ENCODE measurements at regions not wholly inside any gene's neighbourhood (a gene's known extent, or its start where the extent isn't known, plus 50 kb on each side); places are given as distances from the start of the nearest gene placed in this dataset.
A peak's percentile ranks its signal among the peaks of the same experiment; 100 is the strongest.
"Not testable (repeated sequence)": the region's sequence is repeated elsewhere in the genome, so short reads cannot be mapped to it uniquely, and the experiment has no call there.

- DNase-seq (ENCODE audit: low spot score in 2 of 2) (no peak), FAIRE-seq (no peak)
Observed at GRCh38 chr2:166750624-166751023, 137.7 kb upstream of the XIRP2 start.

- FAIRE-seq; DNase-seq (ENCODE audit: low spot score in 2 of 2): not testable (repeated sequence)
Observed at GRCh38 chr2:166744117-166744516, 144.2 kb upstream of the XIRP2 start.

- FAIRE-seq; DNase-seq (ENCODE audit: low spot score in 2 of 2): not testable (repeated sequence)
Observed at GRCh38 chr2:166743482-166743881, 144.8 kb upstream of the XIRP2 start.

GRCh38 chr2:166727095-166727494, 161.2 kb upstream of the XIRP2 start:
- no peak for DNase-seq (ENCODE audit: low spot score in 2 of 2)
- FAIRE-seq = no peak

DNA sequence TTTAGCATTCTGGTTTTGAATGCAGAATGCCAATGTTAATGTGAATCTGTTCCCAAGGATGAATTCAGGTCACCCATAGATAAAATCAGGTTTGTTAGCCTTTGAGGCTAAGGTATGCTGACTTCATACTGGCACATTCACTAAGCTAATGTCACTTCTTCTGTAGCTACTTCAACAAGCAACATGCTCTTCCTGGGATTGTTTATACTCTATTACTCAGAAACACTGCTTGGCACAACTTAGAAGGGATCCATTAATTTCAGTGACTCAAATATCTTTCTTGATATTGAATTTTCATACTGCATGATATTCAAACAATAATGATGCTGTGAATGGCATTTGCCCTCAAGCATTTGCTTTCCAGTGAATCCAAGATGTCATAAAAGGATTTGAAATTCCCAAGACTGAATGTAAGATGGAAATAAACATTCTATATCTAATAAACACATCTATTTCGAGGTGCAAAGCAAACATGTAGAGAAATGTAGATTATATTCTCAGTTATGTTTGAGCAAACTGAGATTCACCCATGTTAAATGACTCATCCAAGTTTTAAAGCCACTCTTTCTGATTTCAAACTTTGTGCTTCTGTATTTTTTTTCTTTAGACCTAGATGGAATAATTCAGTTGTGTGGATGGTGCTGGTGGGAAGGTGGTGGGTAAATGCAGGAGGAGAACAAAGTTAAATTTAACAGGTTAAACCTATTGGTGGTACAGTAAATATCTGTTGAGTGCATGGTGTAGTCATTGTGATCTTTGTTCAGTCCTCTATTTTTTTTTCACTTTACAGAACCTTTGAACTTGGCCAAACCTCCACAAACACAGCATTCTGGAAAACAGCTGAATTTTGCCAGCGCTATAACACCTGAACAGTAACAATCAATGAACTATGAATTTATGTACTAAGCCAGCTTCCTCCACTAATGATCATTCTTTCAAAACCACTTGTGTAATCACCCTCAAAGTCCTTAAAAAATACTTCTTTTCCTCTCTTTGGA, 162.1 kb upstream of the XIRP2 start:
- FAIRE-seq (no peak), DNase-seq (ENCODE audit: low spot score in 2 of 2) (no peak)

GRCh38 chr2:166716968-166717367, 171.3 kb upstream of the XIRP2 start:
- FAIRE-seq (no peak), DNase-seq (ENCODE audit: low spot score in 2 of 2) (no peak)

DNA sequence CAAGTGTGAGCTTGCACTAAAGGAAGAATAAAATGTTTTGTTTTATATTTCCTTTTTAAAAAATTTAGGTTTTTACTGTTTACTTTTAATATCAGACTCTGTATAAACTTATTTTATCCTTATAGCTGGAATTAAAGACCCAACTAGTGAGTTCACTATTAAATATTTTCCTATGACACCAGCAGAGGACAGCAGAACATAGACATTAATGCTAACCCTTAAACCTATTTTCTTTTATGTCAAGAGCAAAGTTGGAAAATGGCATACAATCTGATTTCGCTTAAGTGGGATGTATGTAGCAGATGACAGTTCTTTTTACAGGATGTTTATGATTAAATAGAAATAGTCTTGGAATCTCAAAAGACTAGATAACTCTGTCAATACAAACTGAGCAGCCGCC, 188.2 kb upstream of the XIRP2 start:
- no peak for DNase-seq (ENCODE audit: low spot score in 2 of 2)
- no peak for FAIRE-seq

GRCh38 chr2:166695154-166695553, 193.1 kb upstream of the XIRP2 start:
- FAIRE-seq (peak; percentile 96), DNase-seq (ENCODE audit: low spot score in 2 of 2) (no peak)

- DNase-seq (ENCODE audit: low spot score in 2 of 2); FAIRE-seq: not testable (repeated sequence)
Observed at GRCh38 chr2:166686057-166686456, 192.0 kb upstream of the SCN7A start.

DNA sequence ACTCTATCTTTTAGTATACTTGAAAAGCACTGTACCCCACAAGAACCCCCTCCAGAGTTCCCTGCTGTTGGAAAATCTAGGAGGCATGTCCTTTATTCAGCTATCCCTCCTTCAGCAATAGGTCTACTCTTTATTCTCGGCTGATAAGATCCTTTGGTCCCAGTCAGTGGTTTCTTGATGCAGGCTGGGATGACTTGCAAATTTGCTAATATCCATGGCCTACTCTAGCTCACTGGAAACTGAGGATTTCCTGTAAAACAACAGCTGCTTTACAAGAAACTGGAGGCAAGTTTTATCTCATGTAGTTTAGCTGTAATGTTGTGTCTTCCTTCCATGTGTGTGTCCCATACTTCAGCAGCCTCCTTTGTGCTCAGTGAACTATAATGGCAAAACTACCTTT, 183.9 kb upstream of the SCN7A start:
- DNase-seq (ENCODE audit: low spot score in 2 of 2) (no peak), FAIRE-seq (no peak)

GRCh38 chr2:166676716-166677115, 182.7 kb upstream of the SCN7A start:
- no peak for FAIRE-seq
- no peak for DNase-seq (ENCODE audit: low spot score in 2 of 2)

DNA sequence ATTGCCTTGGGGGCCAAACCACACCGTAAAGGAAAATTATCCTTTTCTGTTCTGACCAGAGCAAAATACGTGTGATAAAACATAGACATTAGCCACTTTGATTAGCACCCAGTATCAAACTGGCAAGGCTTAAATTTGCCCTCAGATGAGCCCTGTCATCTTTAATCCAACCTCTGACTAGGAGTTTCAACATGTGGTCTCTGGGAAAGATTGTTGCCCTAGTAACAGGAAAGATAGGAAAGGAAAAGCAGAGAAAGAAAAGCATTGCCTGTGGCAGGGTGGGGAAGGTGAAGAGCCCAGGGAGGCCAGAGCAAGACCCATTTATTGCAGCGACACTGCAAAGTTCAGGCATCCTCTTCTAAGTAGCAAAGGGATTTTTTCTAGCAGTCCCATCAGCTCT, 181.5 kb upstream of the SCN7A start:
- FAIRE-seq (no peak), DNase-seq (ENCODE audit: low spot score in 2 of 2) (no peak)

GRCh38 chr2:166673986-166674385, 179.9 kb upstream of the SCN7A start:
- no peak for DNase-seq (ENCODE audit: low spot score in 2 of 2)
- no peak for FAIRE-seq

GRCh38 chr2:166671801-166672200, 177.8 kb upstream of the SCN7A start:
- no peak for DNase-seq (ENCODE audit: low spot score in 2 of 2)
- FAIRE-seq = no peak

DNA sequence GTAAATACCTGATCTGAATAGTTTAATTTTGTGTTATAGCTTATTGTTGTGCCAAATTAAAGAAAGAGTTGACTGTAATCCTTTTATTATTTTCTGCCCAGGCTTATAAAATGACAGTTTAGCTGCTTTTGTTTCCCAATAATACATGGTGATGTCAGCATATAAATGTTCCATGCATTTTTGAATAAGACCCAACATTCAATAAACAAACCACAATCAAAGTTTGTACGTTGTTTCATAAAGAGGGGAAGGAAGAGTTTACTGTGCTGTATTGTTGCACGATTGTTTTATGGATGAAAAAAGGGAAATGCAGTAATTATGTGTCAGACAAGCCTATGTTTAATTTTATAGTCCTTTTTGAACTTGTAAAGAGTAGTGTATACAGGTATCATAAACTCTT, 177.2 kb upstream of the SCN7A start:
- DNase-seq (ENCODE audit: low spot score in 2 of 2) (no peak), FAIRE-seq (no peak)

- FAIRE-seq (no peak), DNase-seq (ENCODE audit: low spot score in 2 of 2) (no peak)
Observed at GRCh38 chr2:166665991-166666940, 172.2 kb upstream of the SCN7A start.

- DNase-seq (ENCODE audit: low spot score in 2 of 2) = no peak
- no peak for FAIRE-seq
Observed at GRCh38 chr2:166661824-166662223, 167.8 kb upstream of the SCN7A start.

DNA sequence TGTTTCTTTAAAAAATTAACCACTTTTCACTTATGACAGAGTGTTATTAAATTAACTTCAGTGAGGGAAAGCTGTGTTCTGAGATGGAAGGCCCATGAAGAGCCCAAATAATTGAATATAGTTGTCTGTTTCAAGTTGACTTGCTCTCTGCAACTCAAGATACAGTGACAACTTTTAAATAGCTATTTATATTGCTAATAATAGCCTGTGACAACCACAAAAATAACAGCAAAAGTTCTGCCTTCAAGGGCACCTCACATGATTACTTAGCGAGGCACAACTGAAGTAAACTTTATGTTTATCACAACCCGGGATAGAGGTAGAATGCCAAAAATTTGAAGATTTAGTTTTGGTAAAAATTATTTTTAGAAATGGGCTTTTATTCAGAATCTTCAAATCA, 167.3 kb upstream of the SCN7A start:
- FAIRE-seq (no peak), DNase-seq (ENCODE audit: low spot score in 2 of 2) (no peak)

- DNase-seq (ENCODE audit: low spot score in 2 of 2) (no peak), FAIRE-seq (no peak)
Observed at GRCh38 chr2:166658901-166659300, 164.9 kb upstream of the SCN7A start.

DNA sequence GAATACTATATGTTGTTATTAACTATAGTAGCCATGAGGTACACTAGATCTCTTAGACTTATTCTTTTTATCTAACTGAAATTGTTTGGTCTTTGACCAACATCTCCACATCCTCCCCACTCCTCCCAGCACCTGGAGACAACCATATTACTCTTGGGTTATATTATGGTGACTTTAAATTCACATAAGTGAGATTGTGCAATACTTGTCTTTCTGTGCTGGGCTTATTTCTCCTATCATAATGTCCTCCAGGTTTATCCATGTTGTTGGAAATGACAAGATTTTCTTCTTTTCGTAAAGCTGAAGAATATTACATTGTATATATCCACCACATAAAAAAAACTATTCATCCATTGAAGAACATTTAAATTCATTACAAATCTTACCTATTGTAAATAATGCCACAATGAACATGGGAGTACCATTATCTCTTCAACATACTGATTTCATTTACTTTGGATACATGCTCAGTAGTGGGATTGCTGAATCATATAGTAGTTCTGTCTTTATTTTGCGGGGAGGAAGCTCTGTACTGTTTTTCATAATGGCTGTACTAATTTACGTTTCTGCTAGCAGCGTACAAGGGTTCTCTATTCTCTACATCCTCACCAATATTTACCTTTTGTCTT, 159.2 kb upstream of the SCN7A start:
- DNase-seq (ENCODE audit: low spot score in 2 of 2) (no peak), FAIRE-seq (no peak)

GRCh38 chr2:166651991-166652390, 157.9 kb upstream of the SCN7A start:
- no peak for FAIRE-seq

More at GRCh38 chr2:166651991-166652390, 157.9 kb upstream of the SCN7A start:
- no peak for DNase-seq (ENCODE audit: low spot score in 2 of 2)
